ENCODE measurements at regions not wholly inside any gene's neighbourhood (a gene's known extent, or its start where the extent isn't known, plus 50 kb on each side); places are given as distances from the start of the nearest gene placed in this dataset.

GRCh38 chr11:32018672-32019071, 72.2 kb upstream of the RCN1 start:
- ChIA-PET CTCF (no interaction called here), POLR2A (no interaction called here)
- Mint-ChIP-seq H3K27ac (no peak overlapping the region), H3K36me3 (no peaks in the 10 kb centered on the region), H3K9me3 (peaks cover 0 to 4% (median 0%) of the 10 kb centered on the region in 11 donors), H3K4me3 (no peak overlapping the region), H3K4me1 (no peaks in the 10 kb centered on the region), H3K27me3 (peaks cover 11 to 30% (median 22%) of the 10 kb centered on the region in 5 donors)
- DNase-seq (no peak), ATAC-seq (no peak)
- Histone ChIP-seq H3K27me3 (ENCODE audit: control insufficient read depth in 2 of 2, insufficient read depth in 2 of 2, low read length in 2 of 2) (no peaks in the 10 kb centered on the region), H3K36me3 (ENCODE audit: control insufficient read depth in 2 of 3, insufficient read depth in 3 of 3, low read length in 3 of 3) (no peaks in the 10 kb centered on the region), H3K4me1 (ENCODE audit: control insufficient read depth in 2 of 2, insufficient read depth in 2 of 2, low read length in 2 of 2) (no peaks in the 10 kb centered on the region), H3K9me3 (ENCODE audit: control insufficient read depth in 2 of 3, low read length in 3 of 3) (no peaks in the 10 kb centered on the region), H3K4me3 (ENCODE audit: low read length) (no peak overlapping the region), H3K27ac (ENCODE audit: low read depth, low read length) (no peak overlapping the region)
- intact Hi-C loops (cut with micrococcal nuclease) = no loop called here

- no peaks in the 10 kb centered on the region for H3K36me3 Mint-ChIP-seq
- H3K9me3 ChIP-seq (ENCODE audit: control insufficient read depth in 2 of 3, low read length in 3 of 3) = no peaks in the 10 kb centered on the region
- intact Hi-C loops (cut with micrococcal nuclease) = no loop called here
- ATAC-seq (no peak), DNase-seq (no peak)
- H3K4me3 Mint-ChIP-seq = no peak overlapping the region
- no peak overlapping the region for H3K4me3 ChIP-seq (ENCODE audit: low read length)
- peaks cover 0 to 6% (median 0%) of the 10 kb centered on the region in 11 donors for H3K9me3 Mint-ChIP-seq
- H3K4me1 Mint-ChIP-seq = no peaks in the 10 kb centered on the region
- no peak overlapping the region for H3K27ac Mint-ChIP-seq
- no peak overlapping the region for H3K27ac ChIP-seq (ENCODE audit: low read depth, low read length)
- ChIA-PET POLR2A (no interaction called here), CTCF (no interaction called here)
- no peaks in the 10 kb centered on the region for H3K36me3 ChIP-seq (ENCODE audit: control insufficient read depth in 2 of 3, insufficient read depth in 3 of 3, low read length in 3 of 3)
- H3K27me3 ChIP-seq (ENCODE audit: control insufficient read depth in 2 of 2, insufficient read depth in 2 of 2, low read length in 2 of 2) = no peaks in the 10 kb centered on the region
- no peaks in the 10 kb centered on the region for H3K4me1 ChIP-seq (ENCODE audit: control insufficient read depth in 2 of 2, insufficient read depth in 2 of 2, low read length in 2 of 2)
- H3K27me3 Mint-ChIP-seq = peaks cover 15 to 22% (median 21%) of the 10 kb centered on the region in 5 donors
Observed at GRCh38 chr11:32016111-32016510, 74.8 kb upstream of the RCN1 start.

GRCh38 chr11:32015427-32015826, 75.4 kb upstream of the RCN1 start:
- no peak for ATAC-seq
- DNase-seq = no peak
- H3K4me3 Mint-ChIP-seq = no peak overlapping the region
- no peaks in the 10 kb centered on the region for H3K4me1 ChIP-seq (ENCODE audit: control insufficient read depth in 2 of 2, insufficient read depth in 2 of 2, low read length in 2 of 2)
- H3K27me3 ChIP-seq (ENCODE audit: control insufficient read depth in 2 of 2, insufficient read depth in 2 of 2, low read length in 2 of 2) = no peaks in the 10 kb centered on the region
- no peaks in the 10 kb centered on the region for H3K4me1 Mint-ChIP-seq
- POLR2A ChIA-PET = no interaction called here
- peaks cover 0 to 6% (median 0%) of the 10 kb centered on the region in 11 donors for H3K9me3 Mint-ChIP-seq
- peaks cover 15 to 29% (median 26%) of the 10 kb centered on the region in 5 donors for H3K27me3 Mint-ChIP-seq
- H3K9me3 ChIP-seq (ENCODE audit: control insufficient read depth in 2 of 3, low read length in 3 of 3) = no peaks in the 10 kb centered on the region
- intact Hi-C loops (cut with micrococcal nuclease) = no loop called here
- H3K27ac ChIP-seq (ENCODE audit: low read depth, low read length) = no peak overlapping the region
- H3K27ac Mint-ChIP-seq = no peak overlapping the region
- CTCF ChIA-PET = no interaction called here
- no peaks in the 10 kb centered on the region for H3K36me3 ChIP-seq (ENCODE audit: control insufficient read depth in 2 of 3, insufficient read depth in 3 of 3, low read length in 3 of 3)
- H3K36me3 Mint-ChIP-seq = no peaks in the 10 kb centered on the region
- H3K4me3 ChIP-seq (ENCODE audit: low read length) = no peak overlapping the region

GRCh38 chr11:32013603-32014002, 77.3 kb upstream of the RCN1 start:
- Mint-ChIP-seq H3K9me3 (peaks cover 0 to 2% (median 0%) of the 10 kb centered on the region in 11 donors), H3K4me3 (no peak overlapping the region), H3K36me3 (no peaks in the 10 kb centered on the region), H3K4me1 (no peaks in the 10 kb centered on the region), H3K27me3 (peaks cover 14 to 46% (median 38%) of the 10 kb centered on the region in 5 donors), H3K27ac (no peak overlapping the region)
- POLR2A ChIA-PET = no interaction called here
- no peak for ATAC-seq
- intact Hi-C loops (cut with micrococcal nuclease) = no loop called here
- CTCF ChIA-PET = no interaction called here
- no peak for DNase-seq
- H3K4me3 ChIP-seq (ENCODE audit: low read length) = no peak overlapping the region
- H3K27me3 ChIP-seq (ENCODE audit: control insufficient read depth in 2 of 2, insufficient read depth in 2 of 2, low read length in 2 of 2) = no peaks in the 10 kb centered on the region
- no peaks in the 10 kb centered on the region for H3K36me3 ChIP-seq (ENCODE audit: control insufficient read depth in 2 of 3, insufficient read depth in 3 of 3, low read length in 3 of 3)
- H3K27ac ChIP-seq (ENCODE audit: low read depth, low read length) = no peak overlapping the region
- no peaks in the 10 kb centered on the region for H3K9me3 ChIP-seq (ENCODE audit: control insufficient read depth in 2 of 3, low read length in 3 of 3)
- no peaks in the 10 kb centered on the region for H3K4me1 ChIP-seq (ENCODE audit: control insufficient read depth in 2 of 2, insufficient read depth in 2 of 2, low read length in 2 of 2)

- intact Hi-C loops (cut with micrococcal nuclease) = no loop called here
- no peak for ATAC-seq
- H3K9me3 Mint-ChIP-seq = peaks cover 0 to 2% (median 0%) of the 10 kb centered on the region in 11 donors
- no peak for DNase-seq
- no peaks in the 10 kb centered on the region for H3K4me1 Mint-ChIP-seq
- ChIA-PET POLR2A (no interaction called here), CTCF (no interaction called here)
- Histone ChIP-seq H3K36me3 (ENCODE audit: control insufficient read depth in 2 of 3, insufficient read depth in 3 of 3, low read length in 3 of 3) (no peaks in the 10 kb centered on the region), H3K9me3 (ENCODE audit: control insufficient read depth in 2 of 3, low read length in 3 of 3) (no peaks in the 10 kb centered on the region), H3K4me3 (ENCODE audit: low read length) (no peak overlapping the region), H3K4me1 (ENCODE audit: control insufficient read depth in 2 of 2, insufficient read depth in 2 of 2, low read length in 2 of 2) (no peaks in the 10 kb centered on the region), H3K27me3 (ENCODE audit: control insufficient read depth in 2 of 2, insufficient read depth in 2 of 2, low read length in 2 of 2) (no peaks in the 10 kb centered on the region), H3K27ac (ENCODE audit: low read depth, low read length) (no peak overlapping the region)
- peaks cover 18 to 43% (median 39%) of the 10 kb centered on the region in 5 donors for H3K27me3 Mint-ChIP-seq
- H3K36me3 Mint-ChIP-seq = no peaks in the 10 kb centered on the region
- H3K27ac Mint-ChIP-seq = no peak overlapping the region
- H3K4me3 Mint-ChIP-seq = no peak overlapping the region
Observed at GRCh38 chr11:32012049-32012448, 78.8 kb upstream of the RCN1 start.

GRCh38 chr11:32008880-32009551, 81.9 kb upstream of the RCN1 start:
- H3K27me3 ChIP-seq (ENCODE audit: control insufficient read depth in 2 of 2, insufficient read depth in 2 of 2, low read length in 2 of 2) = no peaks in the 10 kb centered on the region
- Mint-ChIP-seq H3K4me1 (peaks cover 0 to 5% (median 0%) of the 10 kb centered on the region in 7 donors), H3K27ac (no peak overlapping the region), H3K4me3 (no peak overlapping the region), H3K9me3 (peaks cover 0 to 2% (median 0%) of the 10 kb centered on the region in 11 donors), H3K27me3 (peaks cover 14 to 42% (median 32%) of the 10 kb centered on the region in 5 donors), H3K36me3 (no peaks in the 10 kb centered on the region)
- intact Hi-C loops (cut with micrococcal nuclease) = loop anchor here (1.0 to 5.0 kb wide), 2 partner anchors 517 to 612 kb away; no protein-coding TSS in a partner anchor
- no peaks in the 10 kb centered on the region for H3K36me3 ChIP-seq (ENCODE audit: control insufficient read depth in 2 of 3, insufficient read depth in 3 of 3, low read length in 3 of 3)
- no peak for DNase-seq
- ChIA-PET POLR2A (no interaction called here), CTCF (interaction anchor here (0.6 kb wide), 2 partner anchors 279 to 1936 kb away, joined by 3 read pairs; no protein-coding TSS in a partner anchor)
- no peaks in the 10 kb centered on the region for H3K4me1 ChIP-seq (ENCODE audit: control insufficient read depth in 2 of 2, insufficient read depth in 2 of 2, low read length in 2 of 2)
- H3K27ac ChIP-seq (ENCODE audit: low read depth, low read length) = no peak overlapping the region
- H3K9me3 ChIP-seq (ENCODE audit: control insufficient read depth in 2 of 3, low read length in 3 of 3) = no peaks in the 10 kb centered on the region
- no peak for ATAC-seq
- no peak overlapping the region for H3K4me3 ChIP-seq (ENCODE audit: low read length)

GRCh38 chr11:32006799-32007388, 84.0 kb upstream of the RCN1 start:
- ChIA-PET POLR2A (no interaction called here), CTCF (interaction anchor here (0.7 to 1.1 kb wide), 3 partner anchors 151 to 769 kb away, joined by 3 to 4 read pairs (median 3); no protein-coding TSS in a partner anchor)
- no peaks in the 10 kb centered on the region for H3K9me3 ChIP-seq (ENCODE audit: control insufficient read depth in 2 of 3, low read length in 3 of 3)
- H3K4me3 Mint-ChIP-seq = peak overlapping the region in 1 of 10 donors; percentile 2
- ATAC-seq (peak; percentile 64), DNase-seq (peak in 5 of 9 donors; percentile 4 to 27 (median 7))
- no peaks in the 10 kb centered on the region for H3K36me3 Mint-ChIP-seq
- no peaks in the 10 kb centered on the region for H3K36me3 ChIP-seq (ENCODE audit: control insufficient read depth in 2 of 3, insufficient read depth in 3 of 3, low read length in 3 of 3)
- peaks cover 17 to 40% (median 35%) of the 10 kb centered on the region in 5 donors for H3K27me3 Mint-ChIP-seq
- H3K27ac ChIP-seq (ENCODE audit: low read depth, low read length) = no peak overlapping the region
- intact Hi-C loops (cut with micrococcal nuclease) = loop anchor here (1.0 to 5.0 kb wide), 4 partner anchors 515 to 900 kb away; no protein-coding TSS in a partner anchor
- no peaks in the 10 kb centered on the region for H3K27me3 ChIP-seq (ENCODE audit: control insufficient read depth in 2 of 2, insufficient read depth in 2 of 2, low read length in 2 of 2)
- no peak overlapping the region for H3K27ac Mint-ChIP-seq
- H3K4me1 ChIP-seq (ENCODE audit: control insufficient read depth in 2 of 2, insufficient read depth in 2 of 2, low read length in 2 of 2) = no peaks in the 10 kb centered on the region
- H3K9me3 Mint-ChIP-seq = no peaks in the 10 kb centered on the region
- H3K4me1 Mint-ChIP-seq = peaks cover 0 to 5% (median 0%) of the 10 kb centered on the region in 7 donors
- H3K4me3 ChIP-seq (ENCODE audit: low read length) = no peak overlapping the region
